Mesenchymal stem cell (in vitro differentiated cells and primary cell): ENCODE measurements at regions not wholly inside any gene's neighbourhood (a gene's known extent, or its start where the extent isn't known, plus 50 kb on each side); places are given as distances from the start of the nearest gene placed in this dataset.

Experiments used
- DNase-seq: peaks from one replicate; pipeline ENCODE4 v3.0.0-alpha.2; 2013
- H2AFZ ChIP-seq: one replicate; pipeline ENCODE4 v1.6.1; 2013; ENCODE audit warnings: low read depth, mild to moderate bottlenecking, control low read depth, inconsistent platforms, low read length, moderate library complexity
- H2AK5ac ChIP-seq: 2 replicates; pipeline ENCODE4 v1.6.1; 2013; ENCODE audit warnings: low read length, moderate library complexity, mild to moderate bottlenecking, inconsistent platforms; ENCODE audit not compliant: severe bottlenecking
- H2BK120ac ChIP-seq: one replicate; pipeline ENCODE4 v1.6.1; 2013; ENCODE audit warnings: low read depth, mild to moderate bottlenecking, inconsistent platforms, low read length, moderate library complexity
- H2BK12ac ChIP-seq, 2 experiments: one replicate each; pipeline ENCODE4 v1.6.1; 2013; ENCODE audit warnings: inconsistent platforms in 2 of 2, low read length in 2 of 2, mild to moderate bottlenecking in 2 of 2, moderate library complexity in 2 of 2, control low read depth in 1 of 2
- H2BK15ac ChIP-seq: one replicate; pipeline ENCODE4 v1.6.1; 2013; ENCODE audit warnings: mild to moderate bottlenecking, low read depth, inconsistent platforms; ENCODE audit not compliant: poor library complexity, severe bottlenecking
- H2BK5ac ChIP-seq: 2 replicates; pipeline ENCODE4 v1.6.1; 2013; ENCODE audit warnings: low read depth, mild to moderate bottlenecking, low read length, control low read depth, inconsistent platforms; ENCODE audit not compliant: poor library complexity, severe bottlenecking
- H3K14ac ChIP-seq, 2 experiments: one replicate each; pipeline ENCODE4 v1.6.1; 2013; ENCODE audit warnings: inconsistent platforms in 2 of 2, low read length in 2 of 2, control low read depth in 1 of 2, mild to moderate bottlenecking in 1 of 2, moderate library complexity in 1 of 2
- H3K18ac ChIP-seq, 2 experiments: one replicate each; pipeline ENCODE4 v1.6.1; 2013; ENCODE audit warnings: inconsistent platforms in 2 of 2, low read length in 2 of 2, control low read depth in 1 of 2, low read depth in 1 of 2, mild to moderate bottlenecking in 1 of 2
- H3K23ac ChIP-seq, 2 experiments: one replicate each; pipeline ENCODE4 v1.6.1; 2013; ENCODE audit warnings: inconsistent platforms in 2 of 2, low read length in 2 of 2, mild to moderate bottlenecking in 2 of 2, moderate library complexity in 2 of 2, control low read depth in 1 of 2
- H3K27ac ChIP-seq: 2 replicates; pipeline ENCODE4 v1.5.1; 2013; ENCODE audit warnings: mild to moderate bottlenecking, moderate library complexity, low read length, control low read depth, inconsistent platforms; ENCODE audit not compliant: poor library complexity, severe bottlenecking
- H3K27me3 ChIP-seq, 2 experiments: 2 replicates each; pipeline versions ENCODE4 v1.6.1 to v1.7.0; 2013; ENCODE audit warnings: low read length in 2 of 2, mild to moderate bottlenecking in 2 of 2, moderate library complexity in 2 of 2, control low read depth in 1 of 2, inconsistent platforms in 1 of 2; ENCODE audit not compliant: control insufficient read depth in 1 of 2, insufficient read depth in 1 of 2
- H3K36me3 ChIP-seq, 2 experiments: 2 replicates each; pipeline versions ENCODE4 v1.6.1 to v1.7.0; 2013; ENCODE audit warnings: low read length in 2 of 2, control low read depth in 1 of 2, inconsistent platforms in 1 of 2, low read depth in 1 of 2, mild to moderate bottlenecking in 1 of 2; ENCODE audit not compliant: insufficient read depth in 2 of 2, control insufficient read depth in 1 of 2
- H3K4ac ChIP-seq, 2 experiments: one replicate each; pipeline ENCODE4 v1.6.1; 2013; ENCODE audit warnings: inconsistent platforms in 2 of 2, low read length in 2 of 2, mild to moderate bottlenecking in 2 of 2, moderate library complexity in 2 of 2, control low read depth in 1 of 2, low read depth in 1 of 2
- H3K4me1 ChIP-seq: 2 replicates; pipeline ENCODE4 v1.6.1; 2013; ENCODE audit warnings: low read depth, low read length, control low read depth; ENCODE audit not compliant: control insufficient read depth, insufficient read depth
- H3K4me2 ChIP-seq: 2 replicates; pipeline ENCODE4 v1.6.1; 2013; ENCODE audit warnings: low read length, mild to moderate bottlenecking, inconsistent platforms; ENCODE audit not compliant: poor library complexity, severe bottlenecking
- H3K4me3 ChIP-seq, 2 experiments: 2 replicates each; pipeline versions ENCODE4 v1.5.1 to v1.7.0; 2013; ENCODE audit warnings: low read length in 2 of 2, mild to moderate bottlenecking in 2 of 2, control low read depth in 1 of 2, low read depth in 1 of 2; ENCODE audit not compliant: insufficient read depth in 1 of 2
- H3K79me1 ChIP-seq: replicated peaks from 2 replicates; pipeline ENCODE4 v1.6.1; 2013; ENCODE audit warnings: mild to moderate bottlenecking, control low read depth, low read length, inconsistent platforms; ENCODE audit not compliant: poor library complexity, severe bottlenecking
- H3K9ac ChIP-seq: 2 replicates; pipeline ENCODE4 v1.7.0; 2013; ENCODE audit warnings: mild to moderate bottlenecking, low read length, moderate library complexity
- H3K9me3 ChIP-seq: 2 replicates; pipeline ENCODE4 v1.7.0; 2013; ENCODE audit warnings: mild to moderate bottlenecking, low read length; ENCODE audit not compliant: control insufficient read depth
- H4K8ac ChIP-seq: one replicate; pipeline ENCODE4 v1.6.1; 2013; ENCODE audit warnings: inconsistent platforms, mild to moderate bottlenecking, low read length, moderate library complexity
- H4K91ac ChIP-seq: one replicate; pipeline ENCODE4 v1.6.1; 2013; ENCODE audit warnings: mild to moderate bottlenecking, low read length, inconsistent platforms
- WGBS: methylation state at CpG from one replicate; pipeline ENCODE4 v1.1.7; 2013; ENCODE audit warnings: mixed read lengths; 5-methylcytosine and 5-hydroxymethylcytosine counted together

DNA sequence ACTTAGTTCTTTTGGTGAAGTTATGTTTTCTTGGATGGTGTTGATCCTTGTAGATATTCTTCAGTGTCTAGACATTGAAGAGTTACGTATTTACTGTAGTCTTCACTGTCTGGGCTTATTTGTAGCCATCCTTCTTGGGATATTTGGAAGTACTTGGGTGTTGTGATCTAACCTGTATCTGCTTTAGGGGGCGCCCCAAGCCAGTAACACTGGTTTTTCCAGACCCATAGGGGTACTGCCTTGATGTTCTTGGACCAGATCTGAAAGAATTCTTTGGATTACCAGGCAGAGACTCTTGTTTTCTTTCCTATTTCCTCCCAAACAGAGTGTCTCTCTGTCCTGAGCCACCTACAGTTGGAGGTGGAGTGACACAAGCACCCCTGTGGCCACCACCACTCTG lies 309.1 kb upstream of the IMPG1 start:
- H3K23ac ChIP-seq, result no peak overlapping the region

DNA sequence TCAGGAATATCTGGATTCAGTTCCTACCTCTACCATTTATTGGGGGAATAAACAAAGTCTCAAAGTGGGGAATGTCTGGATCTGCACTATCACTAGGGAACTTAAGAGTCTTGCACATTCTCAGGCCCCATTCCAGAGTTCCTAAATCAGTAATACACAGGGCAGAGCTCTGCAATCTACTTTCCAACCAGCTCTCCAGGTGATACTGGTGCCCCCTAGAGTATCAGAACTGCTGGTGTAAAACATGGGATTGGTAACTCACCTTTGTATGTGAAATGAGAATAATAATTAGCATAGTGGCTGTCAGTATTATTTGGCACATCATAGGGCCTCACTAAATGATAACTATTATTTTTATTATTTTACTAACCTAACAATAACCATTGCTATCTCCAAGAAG lies 278.8 kb upstream of the IMPG1 start:
- Histone ChIP-seq H3K9ac (no peak overlapping the region), H3K36me3 (no peaks in the 10 kb centered on the region), H4K8ac (no peak overlapping the region), H3K9me3 (no peaks in the 10 kb centered on the region), H3K4ac (no peak overlapping the region), H4K91ac (no peak overlapping the region), H2BK12ac (no peak overlapping the region), H3K4me1 (no peaks in the 10 kb centered on the region), H2AK5ac (no peak overlapping the region), H2AFZ (no peak overlapping the region), H3K27me3 (no peaks in the 10 kb centered on the region), H3K4me3 (no peak overlapping the region), H3K79me1 (no peaks in the 10 kb centered on the region), H3K27ac (no peak overlapping the region), H3K18ac (no peak overlapping the region), H2BK5ac (no peak overlapping the region), H3K4me2 (no peak overlapping the region), H2BK120ac (no peak overlapping the region), H2BK15ac (no peak overlapping the region), H3K23ac (no peak overlapping the region), H3K14ac (no peak overlapping the region)
- no peak for DNase-seq

More for the DNA sequence above, 309.1 kb upstream of the IMPG1 start:
- Histone ChIP-seq H2AFZ (no peak overlapping the region), H3K9ac (no peak overlapping the region), H3K4ac (no peak overlapping the region), H3K9me3 (peaks cover 20% of the 10 kb centered on the region), H4K91ac (no peak overlapping the region), H3K18ac (no peak overlapping the region), H3K4me2 (no peak overlapping the region), H3K4me1 (no peaks in the 10 kb centered on the region), H3K27me3 (no peaks in the 10 kb centered on the region), H2BK15ac (no peak overlapping the region), H2BK12ac (no peak overlapping the region), H3K4me3 (no peak overlapping the region), H3K27ac (no peak overlapping the region), H4K8ac (no peak overlapping the region), H2AK5ac (no peak overlapping the region), H3K36me3 (no peaks in the 10 kb centered on the region), H3K14ac (no peak overlapping the region), H3K79me1 (no peaks in the 10 kb centered on the region), H2BK5ac (no peak overlapping the region), H2BK120ac (no peak overlapping the region)
- no peak for DNase-seq
- WGBS, result 38% methylated on average over 2 of the region's 2 CpGs

DNA sequence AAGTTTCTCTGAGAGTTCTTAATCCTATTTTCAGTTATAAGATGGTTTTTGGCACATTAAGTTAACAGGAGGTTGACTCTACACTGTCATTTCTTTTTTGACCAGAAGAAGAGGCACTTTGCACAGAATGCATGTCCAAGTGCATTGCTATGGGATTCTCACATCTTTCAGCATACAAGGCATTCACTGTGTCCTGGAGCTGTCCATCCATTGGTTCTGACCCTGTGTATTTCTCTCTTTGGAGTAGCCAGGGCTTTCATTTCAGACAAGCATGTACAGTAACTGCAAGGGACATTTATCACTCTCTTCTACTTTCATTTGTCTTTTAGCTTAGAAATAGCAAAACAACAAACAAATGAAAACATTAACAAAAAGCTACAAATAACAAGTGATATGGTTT lies 275.1 kb upstream of the IMPG1 start:
- DNase-seq, result no peak
- H3K9ac ChIP-seq, result no peak overlapping the region
- no peak overlapping the region for H3K14ac ChIP-seq
- no peaks in the 10 kb centered on the region for H3K79me1 ChIP-seq
- H4K91ac ChIP-seq, result no peak overlapping the region
- no peak overlapping the region for H4K8ac ChIP-seq
- H3K23ac ChIP-seq, result no peak overlapping the region
- no peak overlapping the region for H2AFZ ChIP-seq
- H3K4ac ChIP-seq, result no peak overlapping the region
- no peak overlapping the region for H3K4me2 ChIP-seq
- no peaks in the 10 kb centered on the region for H3K27me3 ChIP-seq
- H2BK12ac ChIP-seq, result no peak overlapping the region
- no peak overlapping the region for H2BK5ac ChIP-seq
- no peak overlapping the region for H2BK15ac ChIP-seq
- H3K18ac ChIP-seq, result no peak overlapping the region
- H3K4me3 ChIP-seq, result no peak overlapping the region
- H2BK120ac ChIP-seq, result no peak overlapping the region
- no peaks in the 10 kb centered on the region for H3K9me3 ChIP-seq
- no peaks in the 10 kb centered on the region for H3K4me1 ChIP-seq
- H3K36me3 ChIP-seq, result no peaks in the 10 kb centered on the region
- H3K27ac ChIP-seq, result no peak overlapping the region
- H2AK5ac ChIP-seq, result no peak overlapping the region

DNA sequence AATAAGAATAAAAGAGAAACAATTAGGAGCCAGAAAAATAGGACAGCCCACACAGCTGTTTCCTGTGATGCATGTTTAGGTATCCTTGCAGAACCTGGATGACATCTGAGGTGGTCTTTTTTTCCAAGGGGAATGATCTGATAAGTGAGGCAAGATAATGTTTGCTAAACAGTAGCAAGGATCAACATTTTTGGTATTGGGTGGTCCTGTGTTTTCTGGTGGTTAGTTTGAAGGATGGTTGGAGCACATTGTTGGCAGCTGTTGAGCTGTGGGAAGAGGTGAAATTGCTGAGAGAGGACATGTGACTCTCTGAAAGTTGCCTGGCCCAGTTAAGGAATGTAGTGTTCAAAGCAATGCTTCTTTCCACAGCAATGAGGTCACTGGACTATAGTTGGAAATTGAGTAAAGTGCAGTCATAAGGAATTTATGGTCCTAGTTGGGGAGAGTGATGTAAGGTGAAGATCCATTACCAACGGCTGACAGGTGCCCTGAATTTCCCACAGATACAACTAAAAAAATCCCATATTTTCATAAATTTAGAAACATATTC lies 270.2 kb upstream of the IMPG1 start:
- Histone ChIP-seq H4K91ac (no peak overlapping the region), H3K4me2 (no peak overlapping the region), H3K18ac (no peak overlapping the region), H3K27ac (no peak overlapping the region), H3K27me3 (no peaks in the 10 kb centered on the region), H3K23ac (no peak overlapping the region), H2AK5ac (no peak overlapping the region), H2BK15ac (no peak overlapping the region), H2BK12ac (no peak overlapping the region), H3K4ac (no peak overlapping the region), H3K9me3 (no peaks in the 10 kb centered on the region), H3K14ac (no peak overlapping the region), H3K4me1 (no peaks in the 10 kb centered on the region), H3K9ac (no peak overlapping the region), H4K8ac (no peak overlapping the region), H2BK5ac (no peak overlapping the region), H3K36me3 (no peaks in the 10 kb centered on the region), H2BK120ac (no peak overlapping the region), H3K79me1 (no peaks in the 10 kb centered on the region), H2AFZ (no peak overlapping the region), H3K4me3 (no peak overlapping the region)
- WGBS, result no CpG with 5 or more reads among the region's 1 CpG
- no peak for DNase-seq
